Activated B cell treated with CpG ODN at 0.5 μM for 24 hours (primary cell): ENCODE measurements at regions not wholly inside any gene's neighbourhood (a gene's known extent, or its start where the extent isn't known, plus 50 kb on each side); places are given as distances from the start of the nearest gene placed in this dataset.

Experiments used
- ATAC-seq: fragments of 200-7000 bp; cut with Tn5 transposase; one replicate; pipeline ENCODE4 v1.10.0; 2021; ENCODE audit warnings: low read depth, mild to moderate bottlenecking, moderate library complexity
- CTCF ChIA-PET: fragments of 350-600 bp; sonication (Branson Sonifier 250); formaldehyde crosslinking; loops from one replicate; lab custom pipeline; 2021; ENCODE audit warnings: antibody characterized with exemption; lab: Charles Lee
- POLR2A ChIA-PET: fragments of 350-600 bp; sonication (Branson Sonifier 250); formaldehyde crosslinking; loops from one replicate; lab custom pipeline; 2021; ENCODE audit warnings: antibody characterized with exemption; lab: Charles Lee
- DNase-seq: peaks from one replicate; pipeline ENCODE4 v3.0.0; 2022
- H3K27ac Mint-ChIP-seq: one replicate; pipeline ENCODE4 v1.8.0; 2020; ENCODE audit warnings: mixed read lengths
- H3K27me3 Mint-ChIP-seq: one replicate; pipeline ENCODE4 v1.8.0; 2021; ENCODE audit warnings: mixed read lengths
- H3K36me3 Mint-ChIP-seq: one replicate; pipeline ENCODE4 v1.8.0; 2021; ENCODE audit warnings: low read depth, mixed read lengths
- H3K4me1 Mint-ChIP-seq: one replicate; pipeline ENCODE4 v1.8.0; 2021; ENCODE audit warnings: mixed read lengths
- H3K4me3 Mint-ChIP-seq: one replicate; pipeline ENCODE4 v1.8.0; 2020; ENCODE audit warnings: mild to moderate bottlenecking, mixed read lengths
- H3K9me3 Mint-ChIP-seq: one replicate; pipeline ENCODE4 v1.8.0; 2020; ENCODE audit warnings: mixed read lengths
- intact Hi-C: fragments of 100-400 bp; cut with micrococcal nuclease; formaldehyde crosslinking; loops from one replicate; pipeline ENCODE4 v1.15.1; 2024
- TF ChIP-seq, protein P1 (sequence below): fragments of 200-600 bp; IDR thresholded peaks from one replicate; pipeline ENCODE4 v1.8.0; 2022; ENCODE audit warnings: antibody characterized with exemption, mild to moderate bottlenecking

DNA sequence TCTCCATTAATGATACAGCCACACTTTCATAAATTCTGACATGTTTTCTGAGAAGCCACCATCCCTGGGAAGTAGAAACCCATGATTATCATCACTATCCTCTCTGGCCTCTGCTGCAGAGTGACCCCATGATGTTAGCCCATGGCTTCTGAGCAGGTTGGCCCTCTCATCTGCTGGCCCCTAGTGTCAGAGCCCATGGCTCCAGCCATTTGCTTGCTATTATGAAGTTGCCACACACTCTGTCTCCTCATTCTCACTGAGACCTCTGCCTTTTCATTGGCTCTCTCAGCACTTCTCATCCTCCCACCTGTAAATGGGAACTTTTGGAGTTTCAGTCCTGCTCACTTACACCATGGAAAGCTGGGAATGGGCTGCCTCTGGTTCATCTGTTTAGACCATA, 192.7 kb downstream of the GASK1B start:
- ChIA-PET POLR2A (no interaction called here), CTCF (interaction anchor here (1.2 kb wide), 1 partner anchor 20 kb away, joined by 4 read pairs; no protein-coding TSS in a partner anchor)
- intact Hi-C loops = no loop called here
- Mint-ChIP-seq H3K27ac (no peak overlapping the region), H3K4me1 (peaks cover 2% of the 10 kb centered on the region), H3K4me3 (no peak overlapping the region), H3K9me3 (no peaks in the 10 kb centered on the region), H3K27me3 (no peaks in the 10 kb centered on the region), H3K36me3 (no peaks in the 10 kb centered on the region)
- DNase-seq (no peak), ATAC-seq (no peak)
- TF ChIP-seq, protein P1, sequence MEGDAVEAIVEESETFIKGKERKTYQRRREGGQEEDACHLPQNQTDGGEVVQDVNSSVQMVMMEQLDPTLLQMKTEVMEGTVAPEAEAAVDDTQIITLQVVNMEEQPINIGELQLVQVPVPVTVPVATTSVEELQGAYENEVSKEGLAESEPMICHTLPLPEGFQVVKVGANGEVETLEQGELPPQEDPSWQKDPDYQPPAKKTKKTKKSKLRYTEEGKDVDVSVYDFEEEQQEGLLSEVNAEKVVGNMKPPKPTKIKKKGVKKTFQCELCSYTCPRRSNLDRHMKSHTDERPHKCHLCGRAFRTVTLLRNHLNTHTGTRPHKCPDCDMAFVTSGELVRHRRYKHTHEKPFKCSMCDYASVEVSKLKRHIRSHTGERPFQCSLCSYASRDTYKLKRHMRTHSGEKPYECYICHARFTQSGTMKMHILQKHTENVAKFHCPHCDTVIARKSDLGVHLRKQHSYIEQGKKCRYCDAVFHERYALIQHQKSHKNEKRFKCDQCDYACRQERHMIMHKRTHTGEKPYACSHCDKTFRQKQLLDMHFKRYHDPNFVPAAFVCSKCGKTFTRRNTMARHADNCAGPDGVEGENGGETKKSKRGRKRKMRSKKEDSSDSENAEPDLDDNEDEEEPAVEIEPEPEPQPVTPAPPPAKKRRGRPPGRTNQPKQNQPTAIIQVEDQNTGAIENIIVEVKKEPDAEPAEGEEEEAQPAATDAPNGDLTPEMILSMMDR = no peak

DNA sequence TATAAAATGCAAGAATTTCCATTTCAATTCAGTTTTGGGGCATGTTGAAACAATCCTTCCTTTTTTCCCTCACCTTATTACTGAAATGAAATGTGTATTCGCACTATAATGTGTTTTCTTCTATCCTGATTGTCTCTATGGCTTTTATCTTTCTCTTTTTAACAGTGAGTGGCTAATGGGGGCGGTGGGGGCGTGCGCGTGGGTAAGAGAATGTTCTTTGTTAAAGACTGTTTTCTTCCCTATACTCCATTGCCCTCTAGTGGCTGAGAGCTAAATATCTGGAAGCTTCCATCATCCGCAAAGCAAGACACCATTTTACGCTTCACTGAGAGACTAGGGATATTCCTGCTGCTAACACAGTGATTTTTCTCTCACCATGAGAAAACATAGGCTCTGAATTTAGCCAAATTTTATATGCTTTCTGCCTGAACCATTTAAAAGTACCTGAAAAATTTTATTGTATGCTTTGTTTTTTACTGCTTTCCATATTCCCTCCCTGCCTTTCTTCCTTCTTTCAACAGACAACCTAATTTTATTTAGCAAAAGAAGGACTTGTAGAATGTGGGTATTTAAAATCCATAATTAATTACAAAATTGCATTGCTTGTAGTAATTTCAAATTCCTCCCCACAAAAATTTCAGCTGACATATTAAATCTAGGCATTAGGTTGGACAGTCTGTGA, 194.0 kb downstream of the GASK1B start:
- no peaks in the 10 kb centered on the region for H3K36me3 Mint-ChIP-seq
- H3K9me3 Mint-ChIP-seq = no peaks in the 10 kb centered on the region
- peaks cover 2% of the 10 kb centered on the region for H3K4me1 Mint-ChIP-seq
- ATAC-seq (no peak), DNase-seq (no peak)
- intact Hi-C loops = no loop called here
- H3K4me3 Mint-ChIP-seq = no peak overlapping the region
- no peak overlapping the region for H3K27ac Mint-ChIP-seq
- no peaks in the 10 kb centered on the region for H3K27me3 Mint-ChIP-seq
- POLR2A ChIA-PET = no interaction called here
- TF ChIP-seq, protein P1 = no peak
- CTCF ChIA-PET = interaction anchor here (0.9 kb wide), 1 partner anchor 20 kb away, joined by 3 read pairs; no protein-coding TSS in a partner anchor

DNA sequence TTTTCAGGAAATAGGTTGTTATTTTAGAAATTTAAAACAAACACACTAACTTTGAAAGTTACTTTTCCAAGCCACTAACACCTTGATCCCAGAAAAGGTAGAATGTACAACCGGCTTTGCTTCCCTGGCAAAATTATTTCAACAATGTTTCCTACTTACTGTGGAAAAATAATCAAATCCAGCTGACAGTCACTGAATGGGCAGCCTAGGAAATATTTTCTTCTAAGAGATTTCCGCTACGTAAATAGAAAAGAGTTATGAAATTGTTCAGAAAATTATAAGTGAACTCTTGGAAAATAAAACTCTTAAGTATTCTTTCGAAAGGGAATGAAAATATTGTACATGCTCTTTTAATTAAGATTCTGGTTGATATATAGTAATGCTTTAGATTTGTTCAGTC, 195.7 kb downstream of the GASK1B start:
- Mint-ChIP-seq H3K4me3 (no peak overlapping the region), H3K9me3 (no peaks in the 10 kb centered on the region), H3K27ac (no peak overlapping the region), H3K36me3 (no peaks in the 10 kb centered on the region), H3K4me1 (peaks cover 2% of the 10 kb centered on the region), H3K27me3 (no peaks in the 10 kb centered on the region)
- DNase-seq (no peak), ATAC-seq (no peak)
- ChIA-PET POLR2A (no interaction called here), CTCF (interaction anchor here (0.6 kb wide), 1 partner anchor 27 kb away, joined by 3 read pairs; no protein-coding TSS in a partner anchor)
- TF ChIP-seq, protein P1 = no peak
- intact Hi-C loops = no loop called here

DNA sequence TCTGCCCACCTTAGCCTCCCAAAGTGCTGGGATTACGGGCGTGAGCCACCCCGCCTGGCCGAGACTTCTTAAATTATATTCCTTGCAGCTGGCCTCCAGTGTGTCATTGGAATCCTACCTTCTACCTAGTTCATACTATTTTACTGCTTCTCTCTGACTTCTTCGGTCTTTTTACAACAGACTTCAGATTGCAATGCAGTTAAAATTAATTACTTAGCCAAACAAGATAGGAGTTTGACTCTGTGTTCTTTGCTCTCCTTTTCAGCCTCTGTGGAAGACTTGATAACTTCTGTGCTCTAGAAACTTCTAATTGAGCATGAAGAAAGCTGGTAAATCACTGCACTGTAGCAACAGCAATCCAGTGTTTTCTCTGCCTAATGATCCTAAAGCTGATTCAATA, 199.5 kb downstream of the GASK1B start:
- Mint-ChIP-seq H3K9me3 (no peaks in the 10 kb centered on the region), H3K36me3 (no peaks in the 10 kb centered on the region), H3K4me1 (no peaks in the 10 kb centered on the region), H3K4me3 (no peak overlapping the region), H3K27me3 (no peaks in the 10 kb centered on the region), H3K27ac (no peak overlapping the region)
- ATAC-seq = no peak
- no peak for DNase-seq
- TF ChIP-seq, protein P1 = no peak
- CTCF ChIA-PET = no interaction called here
- intact Hi-C loops = no loop called here
- POLR2A ChIA-PET = no interaction called here

DNA sequence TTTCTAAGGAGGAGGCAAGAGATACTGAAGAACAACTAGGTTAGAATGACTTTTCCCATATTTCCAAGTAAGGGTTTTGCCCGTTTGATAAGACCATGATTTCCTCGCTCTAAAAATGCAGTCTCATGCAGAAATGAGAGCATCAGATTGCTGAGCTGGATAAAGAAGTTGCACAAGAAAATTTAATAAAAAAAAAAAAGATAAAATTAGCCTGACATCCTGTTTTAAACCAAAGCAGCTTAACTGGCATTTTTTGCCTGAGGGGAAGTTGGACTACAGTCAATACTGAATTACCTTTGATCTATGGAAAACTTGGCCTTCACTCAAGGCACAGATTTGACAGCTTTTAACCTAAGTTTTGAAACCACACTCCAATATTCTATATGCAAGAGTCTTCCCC, 208.4 kb downstream of the GASK1B start:
- ChIA-PET CTCF (no interaction called here), POLR2A (no interaction called here)
- H3K4me3 Mint-ChIP-seq = no peak overlapping the region
- H3K9me3 Mint-ChIP-seq = no peaks in the 10 kb centered on the region
- DNase-seq = no peak
- no peaks in the 10 kb centered on the region for H3K36me3 Mint-ChIP-seq
- H3K27me3 Mint-ChIP-seq = no peaks in the 10 kb centered on the region
- TF ChIP-seq, protein P1 = no peak
- no peak for ATAC-seq
- H3K27ac Mint-ChIP-seq = no peak overlapping the region
- intact Hi-C loops = no loop called here
- H3K4me1 Mint-ChIP-seq = no peaks in the 10 kb centered on the region
